HG02981 (cell line): ENCODE measurements at regions not wholly inside any gene's neighbourhood (a gene's known extent, or its start where the extent isn't known, plus 50 kb on each side); places are given as distances from the start of the nearest gene placed in this dataset.

Experiments used
- ATAC-seq: cut with Tn5 transposase; IDR thresholded peaks from one replicate; pipeline ENCODE4 v1.9.1; 2021; ENCODE audit warnings: mild to moderate bottlenecking, moderate library complexity; ENCODE audit not compliant: unreplicated experiment

- no peak for ATAC-seq
Measured at GRCh38 chr5:35324679-35325078, 94.4 kb upstream of the PRLR start.

- ATAC-seq, result no peak
Measured at GRCh38 chr5:35324201-35324600, 93.9 kb upstream of the PRLR start.

GRCh38 chr5:35320029-35320428 is 89.7 kb upstream of the PRLR start:
- peak; percentile 25 for ATAC-seq

- peak; percentile 94 for ATAC-seq
Measured at GRCh38 chr5:35319333-35320002, 89.2 kb upstream of the PRLR start.

GRCh38 chr5:35317586-35317985 is 87.3 kb upstream of the PRLR start:
- ATAC-seq, result no peak

GRCh38 chr5:35316611-35317274 is 86.5 kb upstream of the PRLR start:
- no peak for ATAC-seq

- ATAC-seq, result no peak
Measured at GRCh38 chr5:35313291-35313690, 83.0 kb upstream of the PRLR start.

GRCh38 chr5:35312267-35312666 is 82.0 kb upstream of the PRLR start:
- no peak for ATAC-seq

GRCh38 chr5:35309365-35310130 is 79.3 kb upstream of the PRLR start:
- ATAC-seq, result no peak

GRCh38 chr5:35308421-35308820 is 78.1 kb upstream of the PRLR start:
- ATAC-seq, result no peak

- ATAC-seq, result no peak
Measured at GRCh38 chr5:35306716-35307365, 76.6 kb upstream of the PRLR start.

GRCh38 chr5:35305336-35306020 is 75.2 kb upstream of the PRLR start:
- no peak for ATAC-seq

GRCh38 chr5:35304291-35304690 is 74.0 kb upstream of the PRLR start:
- ATAC-seq, result no peak

- no peak for ATAC-seq
Measured at GRCh38 chr5:35303152-35303551, 72.9 kb upstream of the PRLR start.

- ATAC-seq, result peak; percentile 96
Measured at GRCh38 chr5:35302544-35302943, 72.3 kb upstream of the PRLR start.

- no peak for ATAC-seq
Measured at GRCh38 chr5:35297755-35298154, 67.5 kb upstream of the PRLR start.

- no peak for ATAC-seq
Measured at GRCh38 chr5:35294976-35295375, 64.7 kb upstream of the PRLR start.

GRCh38 chr5:35294017-35294416 is 63.7 kb upstream of the PRLR start:
- no peak for ATAC-seq

GRCh38 chr5:35285435-35285834 is 55.1 kb upstream of the PRLR start:
- ATAC-seq, result no peak

- ATAC-seq, result no peak
Measured at GRCh38 chr5:35285011-35285410, 54.7 kb upstream of the PRLR start.

GRCh38 chr5:35284364-35284763 is 54.1 kb upstream of the PRLR start:
- ATAC-seq, result no peak
